NCI-H2171 (cell line): ENCODE measurements at regions not wholly inside any gene's neighbourhood (a gene's known extent, or its start where the extent isn't known, plus 50 kb on each side); places are given as distances from the start of the nearest gene placed in this dataset.

Experiments
- DNase-seq: peaks from one replicate; lab custom pipeline; 2025; lab: John Stamatoyannopoulos, UW

DNA sequence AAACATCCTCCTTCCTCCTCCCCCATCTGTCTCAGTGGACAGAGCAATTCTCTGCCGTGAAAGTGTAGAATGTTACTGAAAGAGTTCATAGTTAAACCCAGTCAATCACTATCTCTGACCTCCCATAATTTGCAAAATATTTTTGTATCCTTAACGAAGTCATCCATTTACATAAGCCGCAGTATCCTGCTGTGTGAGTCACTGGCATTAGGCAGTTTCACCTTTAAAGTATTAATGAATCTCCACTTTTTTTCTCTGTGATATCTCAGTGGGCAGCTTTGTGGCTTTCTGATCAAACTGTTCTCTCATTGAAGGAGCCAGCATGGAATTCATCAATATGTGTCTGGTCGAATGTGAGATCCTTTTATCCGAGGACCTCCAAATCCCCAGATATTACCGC is 678.6 kb upstream of the TENM3 start:
- DNase-seq = no peak

DNA sequence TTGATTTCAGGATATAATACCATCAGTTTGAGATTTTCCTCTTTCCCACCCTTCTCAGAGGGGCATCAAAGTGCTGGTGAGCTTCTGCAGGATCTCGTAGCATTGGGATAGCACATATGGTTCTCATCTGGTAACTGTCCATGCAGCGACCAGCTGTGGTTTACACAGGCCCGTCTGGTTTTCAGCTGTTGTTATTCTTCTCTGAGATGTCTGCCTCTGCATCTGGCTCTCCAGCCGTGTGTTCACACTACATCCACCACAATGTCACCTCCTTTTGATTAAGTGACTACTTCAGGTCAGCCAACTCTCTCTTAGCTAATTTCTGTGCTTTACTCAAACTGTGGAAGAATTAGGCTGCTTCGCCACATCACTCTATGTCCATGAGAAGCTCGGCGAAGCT is 676.7 kb upstream of the TENM3 start:
- DNase-seq = no peak

DNA sequence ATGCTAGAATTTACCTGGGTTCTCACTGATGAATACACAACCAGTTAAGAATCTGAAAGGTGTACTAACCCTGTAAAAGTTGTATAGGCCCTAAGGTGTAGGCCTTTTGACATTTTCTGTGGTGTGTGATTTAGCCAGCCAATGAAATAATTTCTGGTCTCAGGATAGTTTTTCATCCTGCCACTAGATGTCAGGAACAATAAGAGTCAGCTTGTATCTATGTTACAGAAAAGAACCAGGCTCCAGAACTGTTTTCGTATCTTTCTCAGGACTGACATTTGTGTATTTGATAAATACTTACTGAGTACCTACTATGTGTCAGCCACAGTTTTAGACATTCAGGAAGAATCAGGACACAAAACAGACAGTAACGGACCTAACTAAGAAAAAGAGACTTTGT is 673.6 kb upstream of the TENM3 start:
- no peak for DNase-seq

DNA sequence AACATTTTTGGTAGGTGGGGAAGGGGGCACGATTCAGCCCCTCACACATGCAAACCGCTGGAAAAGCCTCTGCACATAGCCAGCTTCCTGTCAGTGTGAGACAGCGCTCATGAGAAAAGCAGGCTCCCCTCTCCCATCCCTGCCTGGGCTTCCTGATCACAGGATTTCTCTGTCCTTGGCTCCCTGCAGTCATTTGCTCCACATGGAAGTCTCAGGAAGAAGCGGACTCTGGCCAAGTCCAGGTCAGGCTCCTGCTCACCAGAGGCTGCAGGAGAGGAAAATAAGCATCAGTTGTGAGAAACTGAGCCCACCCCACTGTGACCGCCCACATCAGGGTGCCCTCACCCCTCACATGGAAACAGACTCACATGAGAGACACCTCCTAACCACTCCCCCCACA is 664.3 kb upstream of the TENM3 start:
- DNase-seq = no peak

DNA sequence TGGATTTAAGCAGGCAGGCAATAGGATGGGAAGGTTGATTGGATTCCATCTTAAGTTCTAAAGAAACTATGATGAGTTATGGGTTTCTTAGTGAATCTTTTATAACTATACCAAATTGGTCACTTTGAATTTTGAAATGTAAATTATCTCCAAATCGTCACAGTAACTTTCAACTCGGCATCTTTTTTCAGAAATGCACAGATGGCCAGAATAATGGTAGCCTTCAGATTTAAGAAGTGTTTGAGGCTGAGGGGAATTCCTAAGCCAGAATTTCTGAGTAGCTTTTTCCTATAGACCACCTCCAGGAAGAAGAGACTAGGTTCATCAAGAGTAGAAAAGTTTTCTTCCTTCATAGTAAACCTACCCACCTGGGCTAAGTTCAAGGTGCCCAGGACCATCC is 663.7 kb upstream of the TENM3 start:
- DNase-seq = no peak

DNA sequence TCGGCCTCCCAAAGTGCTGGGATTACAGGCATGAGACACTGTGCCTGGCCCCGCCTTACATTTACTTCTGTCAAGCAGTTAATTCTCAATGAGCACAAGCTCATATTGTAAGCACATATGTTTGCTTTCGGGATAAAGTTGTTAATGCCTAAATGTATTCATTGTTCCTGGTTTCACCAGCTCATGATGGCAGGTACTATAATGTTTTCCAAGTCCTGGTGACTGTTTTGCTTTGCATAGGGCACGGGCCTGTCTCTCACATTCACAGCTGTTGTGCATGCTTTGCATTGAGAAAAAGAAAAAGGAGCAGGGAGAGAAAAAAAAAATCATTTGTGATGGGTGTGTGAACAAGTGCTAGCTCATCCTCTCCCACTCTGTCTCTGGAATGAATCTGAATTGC is 661.2 kb upstream of the TENM3 start:
- no peak for DNase-seq

DNA sequence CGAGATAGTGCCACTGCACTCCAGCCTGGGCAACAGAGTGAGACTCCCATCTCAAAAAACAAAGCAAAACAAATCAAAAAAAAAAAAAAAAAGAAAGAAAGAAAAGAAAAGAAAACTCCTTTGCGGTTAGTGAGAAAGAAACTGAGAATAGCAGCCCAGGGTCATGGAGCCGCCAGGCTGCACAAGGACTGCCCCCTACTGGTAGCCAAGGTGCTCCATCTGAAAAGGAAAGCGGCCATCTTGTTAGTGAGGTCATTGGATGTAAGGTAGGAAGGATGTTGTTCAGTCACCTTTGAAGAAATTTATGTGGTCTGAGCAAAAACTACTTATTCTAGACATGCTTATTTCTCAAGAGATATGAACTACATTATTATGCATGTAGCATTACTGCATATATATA is 660.6 kb upstream of the TENM3 start:
- no peak for DNase-seq

DNA sequence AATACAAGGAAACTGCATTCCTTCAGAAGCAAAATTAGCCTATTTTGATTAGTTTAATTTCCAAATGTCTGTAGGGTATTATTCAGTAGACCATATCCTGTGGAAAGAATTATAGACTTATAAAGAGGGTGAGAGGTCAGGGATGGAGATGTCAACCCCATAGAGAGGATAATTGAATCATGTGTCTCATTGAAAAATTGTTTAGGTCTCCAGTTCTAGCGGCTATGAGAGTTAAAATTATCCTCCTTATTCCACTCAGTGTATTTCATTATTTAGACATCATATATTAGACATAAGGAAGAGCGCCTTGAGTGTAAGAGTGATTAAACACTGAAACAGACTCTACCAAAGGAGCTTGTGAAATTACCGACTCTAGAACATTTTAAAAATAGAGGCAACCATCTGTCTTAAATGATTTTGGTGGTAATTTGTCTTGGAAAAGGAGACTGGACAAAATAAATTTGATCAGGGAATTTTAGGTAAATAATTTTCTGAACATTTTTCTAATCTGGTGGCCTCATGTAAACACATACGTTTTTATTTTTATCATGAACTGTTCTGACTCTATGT is 654.4 kb upstream of the TENM3 start:
- DNase-seq = no peak

DNA sequence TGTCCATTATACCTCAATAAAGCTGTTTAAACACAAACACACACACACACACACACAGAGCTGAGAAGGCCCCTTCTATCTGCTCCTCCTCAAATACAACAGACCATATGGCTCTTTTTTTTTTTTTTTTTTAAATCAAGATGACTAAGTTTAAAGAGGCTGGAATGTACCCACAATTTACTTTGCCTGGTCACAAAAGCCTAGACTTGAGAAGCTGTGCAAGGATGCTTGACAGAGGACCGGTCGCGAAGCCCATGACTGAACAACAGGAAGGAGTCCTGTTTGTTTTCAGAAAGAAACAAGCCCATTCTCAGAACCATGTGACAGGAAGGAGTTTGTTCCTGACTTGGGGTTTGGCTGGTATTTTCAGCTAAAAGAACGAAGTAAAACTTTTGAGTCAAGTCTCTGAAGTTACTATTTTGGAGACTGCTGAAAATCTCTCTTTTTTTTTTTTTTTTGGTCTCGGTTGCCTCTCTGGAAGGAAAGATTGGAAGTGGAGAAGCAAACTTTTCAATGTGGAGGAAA is 650.9 kb upstream of the TENM3 start:
- no peak for DNase-seq

DNA sequence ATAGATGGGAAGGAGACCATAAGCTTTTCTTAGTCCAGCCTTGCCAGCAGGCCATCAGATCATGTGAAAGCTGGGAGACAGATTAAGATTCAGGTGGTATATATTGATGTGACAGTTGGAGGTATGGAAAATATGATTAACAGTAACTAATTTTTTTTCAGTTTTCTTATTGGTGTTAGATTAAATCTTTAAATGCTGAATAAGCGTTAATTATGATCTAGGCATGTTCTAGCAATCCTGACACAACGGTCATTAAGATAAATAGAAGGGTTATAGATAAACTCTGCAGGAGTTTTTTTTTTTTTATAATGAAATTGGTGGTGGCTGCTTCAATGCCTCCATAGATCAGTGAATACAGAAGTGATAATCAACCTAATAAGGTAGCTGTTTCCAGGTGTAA is 649.5 kb upstream of the TENM3 start:
- no peak for DNase-seq

DNA sequence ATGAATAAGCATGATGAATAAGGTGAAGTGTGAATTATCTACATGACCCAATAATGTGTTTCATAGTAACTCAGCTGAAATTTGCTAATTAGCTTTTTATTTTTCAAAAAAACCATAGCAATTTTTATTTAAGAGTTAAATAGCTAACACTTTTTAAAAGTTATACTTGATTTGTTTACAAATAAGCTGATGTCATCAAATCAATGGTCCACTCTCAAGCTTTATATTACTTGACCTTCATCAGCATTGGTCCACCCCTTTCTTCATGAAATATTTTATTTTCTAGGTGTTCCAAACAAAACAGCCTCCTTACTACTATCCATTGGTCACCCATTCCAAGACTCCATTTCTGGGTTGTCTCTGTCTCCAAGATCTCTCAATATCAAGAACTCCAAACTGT is 649.0 kb upstream of the TENM3 start:
- DNase-seq = no peak

DNA sequence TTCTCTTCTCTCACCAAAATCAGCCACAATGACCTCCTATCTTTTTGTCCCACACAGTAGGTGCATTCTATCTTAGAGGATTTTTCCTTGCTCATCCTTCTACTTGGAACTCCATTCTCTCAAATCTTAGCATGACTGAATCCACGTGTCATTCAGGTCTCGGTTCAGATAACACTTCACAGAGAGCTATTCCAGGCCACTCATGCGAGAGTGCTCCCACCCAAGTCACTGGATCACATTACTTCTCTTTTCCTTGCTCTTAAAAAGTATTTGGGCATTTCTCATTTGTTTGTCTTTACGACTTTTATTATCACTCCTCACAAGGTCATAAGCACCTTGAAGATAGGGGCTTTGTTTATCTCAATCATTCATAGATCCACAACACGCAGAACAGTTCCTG is 647.5 kb upstream of the TENM3 start:
- DNase-seq = no peak

DNA sequence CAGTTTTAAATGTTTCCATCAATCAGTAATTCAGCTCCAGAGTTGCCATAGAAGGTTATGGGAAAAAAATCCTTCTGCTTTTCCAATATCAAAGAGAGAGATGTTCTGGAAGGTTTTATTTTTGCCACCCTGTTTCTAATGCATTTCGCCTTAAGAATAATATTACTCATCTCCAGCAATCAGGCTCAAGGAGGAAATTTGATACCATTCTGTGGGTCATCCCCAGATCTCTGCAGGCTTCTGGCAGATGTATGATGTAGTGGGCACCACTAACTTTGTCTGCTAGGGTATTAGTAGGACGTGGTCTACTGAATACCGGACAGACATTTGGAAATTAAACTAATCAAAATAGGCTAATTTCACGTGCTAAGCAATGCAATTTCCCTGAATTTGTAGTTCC is 645.4 kb upstream of the TENM3 start:
- no peak for DNase-seq

DNA sequence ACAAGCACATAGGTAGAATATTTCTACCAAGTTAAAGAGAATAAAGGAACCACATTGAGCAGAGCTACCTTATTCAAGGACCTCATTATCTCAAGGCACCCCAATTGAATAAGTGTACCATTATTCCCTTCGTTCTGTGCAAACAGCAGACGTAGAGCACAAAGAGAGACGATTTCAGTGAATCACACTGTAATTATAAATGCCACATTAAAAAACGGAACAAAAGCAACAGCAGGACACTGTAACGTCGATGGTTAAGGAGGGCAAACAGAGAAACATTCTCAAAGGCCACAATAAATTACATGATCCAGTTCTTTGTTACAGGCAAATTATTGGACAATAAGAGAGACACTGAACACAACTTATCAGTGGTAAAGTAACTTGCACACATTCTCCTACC is 644.1 kb upstream of the TENM3 start:
- no peak for DNase-seq

DNA sequence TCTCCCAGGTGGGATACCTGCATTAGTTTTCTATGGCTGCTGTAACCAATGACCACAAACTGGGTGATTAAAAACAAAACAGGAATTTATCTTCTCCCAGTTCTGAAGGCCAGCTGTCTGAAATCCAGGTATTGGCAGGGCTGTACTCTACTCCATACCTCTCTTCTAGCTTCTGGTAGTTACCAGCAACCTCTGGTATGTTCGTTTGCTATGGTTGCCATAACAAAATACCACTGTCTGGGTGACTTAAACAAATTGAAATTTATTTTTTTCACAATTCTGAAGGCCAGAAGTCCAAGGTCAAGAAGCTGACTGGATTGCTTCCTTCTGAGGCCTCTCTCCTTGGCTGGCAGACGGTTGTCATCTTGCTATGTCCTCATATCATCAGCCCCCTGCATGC is 642.1 kb upstream of the TENM3 start:
- DNase-seq = no peak

DNA sequence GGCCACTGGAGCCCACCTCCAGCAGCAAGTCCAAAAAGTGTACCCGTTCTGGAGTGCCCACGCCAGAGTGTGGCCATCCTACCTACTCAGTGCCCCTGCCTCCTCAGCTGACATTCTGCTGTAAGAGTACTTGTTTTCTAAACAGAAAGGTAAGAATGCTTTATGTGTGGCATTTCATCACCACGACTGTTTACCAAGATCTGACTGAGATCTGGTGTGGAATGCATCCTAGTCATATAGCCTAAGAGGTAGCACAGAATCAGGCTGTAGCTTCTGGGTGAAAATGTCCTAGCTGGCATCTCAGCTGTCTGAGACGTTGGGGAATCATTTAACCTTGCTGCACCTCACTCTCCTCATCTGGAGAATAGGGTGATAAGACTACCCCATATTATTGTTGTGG is 638.7 kb upstream of the TENM3 start:
- no peak for DNase-seq

DNA sequence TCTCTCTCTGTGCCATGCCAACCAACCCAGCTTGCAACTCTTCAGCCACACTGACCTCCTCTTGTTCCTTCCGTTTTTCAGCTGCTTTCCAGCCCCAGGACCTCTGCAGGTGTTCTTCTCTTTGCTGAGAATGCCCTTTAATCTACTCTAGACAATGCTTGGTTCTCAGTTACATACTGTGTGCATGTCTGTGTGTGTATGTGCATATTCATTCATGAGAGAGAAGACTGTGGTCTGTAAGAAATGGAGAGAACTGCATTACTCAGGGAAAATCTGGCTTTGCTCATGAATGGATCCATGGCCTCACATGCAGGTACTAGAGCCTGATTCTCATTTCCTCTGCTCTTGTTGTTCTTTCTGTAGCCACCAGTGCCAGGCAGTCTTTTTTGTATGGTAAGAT is 636.9 kb upstream of the TENM3 start:
- no peak for DNase-seq

DNA sequence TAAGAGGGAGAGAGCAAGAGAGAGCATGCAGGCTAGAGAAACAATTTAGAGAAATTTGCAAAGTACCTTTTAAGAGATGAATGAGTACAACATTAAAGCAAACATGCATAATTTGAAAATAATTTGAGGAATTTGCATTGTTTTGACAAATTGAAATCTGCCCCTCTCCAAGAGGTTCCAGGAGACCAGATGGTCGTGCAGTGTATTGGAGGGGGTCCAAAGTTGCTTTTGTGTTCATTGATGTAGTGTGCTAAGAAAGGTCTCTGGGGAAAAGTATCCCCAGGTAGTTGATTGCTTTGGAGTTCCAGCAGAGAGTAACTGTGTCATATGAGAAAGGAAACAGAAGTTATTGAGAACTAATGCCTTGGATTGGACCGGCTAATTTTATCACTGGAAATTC is 635.0 kb upstream of the TENM3 start:
- DNase-seq = no peak

DNA sequence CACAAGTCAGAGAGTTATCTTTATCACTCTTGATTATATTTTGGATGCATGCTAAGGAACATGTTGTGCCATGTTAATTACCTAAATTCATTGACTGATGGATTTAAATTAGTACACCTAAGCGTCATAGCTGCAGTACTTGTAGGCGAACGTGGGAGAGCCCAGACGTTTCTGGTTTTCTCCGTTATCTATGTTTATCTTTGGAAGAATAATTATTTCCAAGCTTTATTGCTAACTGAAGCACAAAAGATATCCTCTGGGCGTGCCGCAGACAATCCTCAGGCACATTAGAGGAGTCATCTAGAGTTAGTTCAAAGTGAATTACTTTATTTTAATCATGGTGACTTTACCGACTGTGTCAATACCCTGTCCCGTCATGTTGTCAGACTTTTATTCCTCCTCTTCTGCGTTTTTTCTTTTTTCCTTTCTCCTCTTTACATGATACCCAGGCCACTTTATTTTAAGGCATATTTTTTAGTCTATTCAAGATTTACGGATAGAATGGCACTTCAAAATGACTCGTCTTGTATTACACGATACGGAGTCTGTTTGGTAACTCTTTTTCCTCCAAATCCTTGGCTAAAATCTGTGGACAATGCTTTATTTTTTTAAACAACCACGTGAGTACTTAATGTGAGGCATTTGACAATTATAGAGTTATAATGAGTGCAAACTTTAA is 632.0 kb upstream of the TENM3 start:
- DNase-seq = no peak

DNA sequence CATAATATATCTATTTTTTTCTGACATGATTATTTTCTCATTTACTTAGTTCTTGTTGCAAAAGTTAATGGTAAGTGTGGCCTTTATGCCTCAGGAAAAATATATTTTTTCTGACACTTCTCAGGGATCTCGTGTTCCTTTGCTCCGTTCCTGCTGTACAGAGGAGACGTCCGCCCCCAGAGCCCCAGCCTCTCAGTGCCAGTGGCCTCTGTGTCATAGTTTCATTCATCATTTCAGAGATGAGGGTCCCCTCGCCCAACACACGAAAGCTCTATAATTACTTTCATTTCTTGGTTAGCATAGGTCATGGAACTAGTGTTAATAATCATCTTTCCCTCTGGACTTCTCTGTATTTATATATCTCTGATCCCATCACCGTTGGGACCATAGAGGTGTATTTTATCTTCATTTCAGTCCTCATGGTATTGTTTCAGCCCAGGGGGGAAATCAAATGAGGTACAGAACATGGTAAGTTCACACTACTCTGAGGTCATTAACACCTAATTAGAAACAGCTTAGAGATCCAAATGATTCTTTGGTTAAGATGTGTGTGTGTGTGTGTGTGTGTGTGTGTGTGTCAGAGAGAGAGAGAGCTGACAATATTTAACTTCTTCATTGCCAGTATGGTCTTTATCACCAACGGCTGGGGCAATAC is 631.1 kb upstream of the TENM3 start:
- DNase-seq = no peak

DNA sequence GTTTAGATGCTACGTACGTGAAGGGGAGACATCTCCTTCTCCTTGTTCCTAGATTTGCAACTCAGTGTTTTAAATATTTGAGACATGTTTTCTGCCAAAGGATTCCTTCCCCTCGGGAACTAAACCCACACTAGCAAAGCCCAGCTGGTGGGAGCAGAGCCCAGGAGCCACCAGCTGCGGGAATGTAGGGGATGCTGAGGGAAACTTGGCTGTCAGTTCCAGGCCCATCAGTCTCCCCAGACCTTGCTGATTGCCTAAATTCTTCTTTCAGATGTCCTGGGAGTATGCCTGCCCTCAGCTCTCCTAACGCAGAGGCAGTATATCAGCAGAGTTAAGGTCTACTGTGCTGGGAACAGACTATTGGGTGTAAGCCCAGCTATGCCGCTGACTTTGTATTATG is 630.0 kb upstream of the TENM3 start:
- no peak for DNase-seq

DNA sequence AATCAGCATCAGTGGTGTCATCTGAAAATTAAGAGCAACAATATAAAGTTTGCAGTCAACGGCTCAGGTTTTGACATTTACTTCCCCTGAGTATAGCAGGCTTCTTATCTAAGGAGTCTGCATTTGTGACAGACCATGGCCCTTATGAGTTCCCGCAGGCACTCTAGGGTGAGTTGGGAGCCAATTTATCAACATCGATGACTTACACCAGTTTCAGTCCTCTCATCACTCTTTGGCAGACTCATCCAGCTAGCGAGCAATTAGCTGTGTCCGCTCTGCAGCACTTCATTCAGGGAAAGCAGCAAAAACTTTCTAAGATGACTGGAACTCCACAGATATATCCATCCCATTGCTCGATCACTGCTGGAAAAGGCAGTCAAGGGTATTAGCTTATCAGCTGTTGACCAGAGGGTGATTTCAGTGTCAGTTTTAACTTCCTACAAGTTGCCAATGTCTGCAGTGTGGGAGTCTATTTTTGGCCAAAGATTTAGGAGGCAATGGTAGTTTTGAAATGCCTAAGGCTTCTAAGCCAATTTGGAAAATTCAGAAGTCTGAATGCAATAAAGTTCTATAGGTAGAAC is 625.1 kb upstream of the TENM3 start:
- DNase-seq = no peak

DNA sequence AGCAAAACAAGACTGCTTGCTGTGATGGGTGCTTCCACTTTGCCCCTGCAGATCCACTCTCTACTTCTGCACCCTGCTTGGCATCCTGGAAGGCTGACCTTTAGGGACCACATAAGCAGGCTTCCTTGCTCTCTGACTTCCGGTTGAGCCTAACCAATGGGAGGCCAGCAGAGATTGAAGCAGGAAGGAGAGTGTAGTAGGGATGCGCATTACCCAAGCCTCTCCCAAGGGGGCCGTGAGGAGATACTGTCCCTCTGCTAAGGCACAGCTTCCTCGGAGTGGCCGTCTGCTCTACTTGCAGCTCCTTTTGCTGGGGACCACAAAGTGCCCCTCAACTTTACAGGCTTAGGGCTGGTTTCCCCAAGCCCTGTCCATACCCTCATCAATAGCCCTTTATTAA is 624.3 kb upstream of the TENM3 start:
- no peak for DNase-seq
